ENCODE measurements at regions not wholly inside any gene's neighbourhood (a gene's known extent, or its start where the extent isn't known, plus 50 kb on each side); places are given as distances from the start of the nearest gene placed in this dataset.

GRCh38 chr4:159443975-159444374, 341.1 kb downstream of the RAPGEF2 start:
- H3K4me1 Mint-ChIP-seq (ENCODE audit: low read depth) = peaks cover 36% of the 10 kb centered on the region
- TF ChIP-seq CTCF (IDR thresholded peaks at IDR 0.05) = no peak
- no peak overlapping the region for H3K27ac Mint-ChIP-seq (ENCODE audit: unreplicated experiment)

GRCh38 chr4:159444678-159445077, 341.8 kb downstream of the RAPGEF2 start:
- H3K27me3 Mint-ChIP-seq (ENCODE audit: low read depth) = no peaks in the 10 kb centered on the region
- peak; percentile 48 for TF ChIP-seq CTCF (IDR thresholded peaks at IDR 0.05)
- peaks cover 36% of the 10 kb centered on the region for H3K4me1 Mint-ChIP-seq (ENCODE audit: low read depth)
- H3K9me3 Mint-ChIP-seq (ENCODE audit: low read depth) = no peaks in the 10 kb centered on the region
- H3K4me3 Mint-ChIP-seq (ENCODE audit: unreplicated experiment) = no peak overlapping the region
- H3K27ac Mint-ChIP-seq (ENCODE audit: unreplicated experiment) = peak overlapping the region; percentile 29
- no peaks in the 10 kb centered on the region for H3K36me3 Mint-ChIP-seq (ENCODE audit: low read depth)
- DNase-seq (ENCODE audit: low spot score) = no peak

More at GRCh38 chr4:159443975-159444374, 341.1 kb downstream of the RAPGEF2 start:
- Mint-ChIP-seq H3K4me3 (ENCODE audit: unreplicated experiment) (no peak overlapping the region), H3K9me3 (ENCODE audit: low read depth) (no peaks in the 10 kb centered on the region), H3K36me3 (ENCODE audit: low read depth) (no peaks in the 10 kb centered on the region), H3K27me3 (ENCODE audit: low read depth) (no peaks in the 10 kb centered on the region)
- DNase-seq (ENCODE audit: low spot score) = no peak

GRCh38 chr4:159445692-159446091, 342.8 kb downstream of the RAPGEF2 start:
- Mint-ChIP-seq H3K9me3 (ENCODE audit: low read depth) (no peaks in the 10 kb centered on the region), H3K27me3 (ENCODE audit: low read depth) (no peaks in the 10 kb centered on the region), H3K36me3 (ENCODE audit: low read depth) (no peaks in the 10 kb centered on the region), H3K4me1 (ENCODE audit: low read depth) (peaks cover 36% of the 10 kb centered on the region), H3K4me3 (ENCODE audit: unreplicated experiment) (no peak overlapping the region), H3K27ac (ENCODE audit: unreplicated experiment) (peak overlapping the region; percentile 57)
- no peak for TF ChIP-seq CTCF (IDR thresholded peaks at IDR 0.05)
- no peak for DNase-seq (ENCODE audit: low spot score)

- Mint-ChIP-seq H3K4me3 (ENCODE audit: unreplicated experiment) (no peak overlapping the region), H3K4me1 (ENCODE audit: low read depth) (peaks cover 36% of the 10 kb centered on the region), H3K27ac (ENCODE audit: unreplicated experiment) (peak overlapping the region; percentile 57), H3K9me3 (ENCODE audit: low read depth) (no peaks in the 10 kb centered on the region), H3K27me3 (ENCODE audit: low read depth) (no peaks in the 10 kb centered on the region), H3K36me3 (ENCODE audit: low read depth) (no peaks in the 10 kb centered on the region)
- TF ChIP-seq CTCF (IDR thresholded peaks at IDR 0.05) = peak; percentile 92
- DNase-seq (ENCODE audit: low spot score) = no peak
Measured at GRCh38 chr4:159446266-159446976, 343.5 kb downstream of the RAPGEF2 start.

- no peak for TF ChIP-seq CTCF (IDR thresholded peaks at IDR 0.05)
- Mint-ChIP-seq H3K27me3 (ENCODE audit: low read depth) (no peaks in the 10 kb centered on the region), H3K4me1 (ENCODE audit: low read depth) (peaks cover 36% of the 10 kb centered on the region), H3K36me3 (ENCODE audit: low read depth) (no peaks in the 10 kb centered on the region), H3K9me3 (ENCODE audit: low read depth) (no peaks in the 10 kb centered on the region), H3K27ac (ENCODE audit: unreplicated experiment) (no peak overlapping the region), H3K4me3 (ENCODE audit: unreplicated experiment) (no peak overlapping the region)
- DNase-seq (ENCODE audit: low spot score) = no peak
Measured at GRCh38 chr4:159447296-159447695, 344.4 kb downstream of the RAPGEF2 start.
